ENCODE measurements at regions not wholly inside any gene's neighbourhood (a gene's known extent, or its start where the extent isn't known, plus 50 kb on each side); places are given as distances from the start of the nearest gene placed in this dataset.

DNA sequence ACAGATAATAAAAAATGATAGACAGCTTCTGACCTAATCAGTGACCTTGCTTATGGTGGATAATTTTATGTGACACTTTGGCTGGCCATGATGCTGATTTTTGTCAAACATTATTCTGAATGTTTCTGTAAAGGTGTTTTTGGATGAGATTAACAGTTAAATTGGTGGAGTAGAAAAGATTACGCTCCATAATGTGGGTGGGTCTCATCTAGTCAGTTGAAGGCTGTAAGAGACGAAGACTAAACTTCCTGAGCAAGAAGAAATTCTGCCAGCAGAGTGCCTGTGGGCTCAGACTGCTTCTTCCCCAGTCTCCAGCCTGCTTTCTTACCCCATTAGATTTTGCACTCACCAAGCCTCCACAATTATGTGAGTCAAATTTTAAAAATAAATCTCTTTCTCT, 214.9 kb upstream of the ITGA4 start:
- DNase-seq (ENCODE audit: low spot score) = no peak

DNA sequence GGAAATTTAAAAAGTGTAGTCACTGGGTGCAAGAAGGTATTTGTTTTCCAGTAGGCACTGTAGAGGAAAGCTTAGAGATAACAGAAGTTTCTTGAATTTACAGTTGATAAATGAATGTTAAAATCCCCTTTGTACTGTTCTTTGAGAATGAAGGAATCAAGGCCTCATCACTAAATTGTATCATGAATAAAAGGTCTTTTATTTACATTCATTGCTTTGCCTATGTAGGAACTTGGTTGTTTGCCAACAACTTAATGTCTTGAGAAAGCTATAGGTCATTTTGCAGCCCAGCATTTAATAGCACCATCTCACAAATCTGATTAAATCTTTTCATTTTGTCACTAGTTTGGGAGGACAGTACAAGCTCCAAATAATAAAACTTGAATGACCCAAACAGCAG, 213.9 kb upstream of the ITGA4 start:
- no peak for DNase-seq (ENCODE audit: low spot score)

DNA sequence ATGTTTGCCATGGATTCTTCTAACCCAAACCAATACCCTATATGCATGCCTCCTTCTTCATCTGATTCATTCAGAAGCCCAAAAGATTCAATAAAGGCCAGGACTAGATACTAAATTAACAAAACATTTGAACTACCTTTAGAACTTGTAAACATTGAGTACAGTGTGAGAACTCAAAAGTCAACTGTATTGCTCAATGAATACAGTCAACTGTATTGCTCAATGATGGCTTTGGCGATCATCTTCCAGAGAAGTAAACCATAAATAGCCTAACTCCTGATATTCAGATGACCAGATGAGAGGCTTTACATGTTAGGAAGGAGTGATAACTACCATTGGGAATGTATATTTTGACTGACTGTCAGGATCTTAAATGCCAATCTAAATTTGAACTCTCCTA, 206.5 kb upstream of the ITGA4 start:
- DNase-seq (ENCODE audit: low spot score) = no peak

DNA sequence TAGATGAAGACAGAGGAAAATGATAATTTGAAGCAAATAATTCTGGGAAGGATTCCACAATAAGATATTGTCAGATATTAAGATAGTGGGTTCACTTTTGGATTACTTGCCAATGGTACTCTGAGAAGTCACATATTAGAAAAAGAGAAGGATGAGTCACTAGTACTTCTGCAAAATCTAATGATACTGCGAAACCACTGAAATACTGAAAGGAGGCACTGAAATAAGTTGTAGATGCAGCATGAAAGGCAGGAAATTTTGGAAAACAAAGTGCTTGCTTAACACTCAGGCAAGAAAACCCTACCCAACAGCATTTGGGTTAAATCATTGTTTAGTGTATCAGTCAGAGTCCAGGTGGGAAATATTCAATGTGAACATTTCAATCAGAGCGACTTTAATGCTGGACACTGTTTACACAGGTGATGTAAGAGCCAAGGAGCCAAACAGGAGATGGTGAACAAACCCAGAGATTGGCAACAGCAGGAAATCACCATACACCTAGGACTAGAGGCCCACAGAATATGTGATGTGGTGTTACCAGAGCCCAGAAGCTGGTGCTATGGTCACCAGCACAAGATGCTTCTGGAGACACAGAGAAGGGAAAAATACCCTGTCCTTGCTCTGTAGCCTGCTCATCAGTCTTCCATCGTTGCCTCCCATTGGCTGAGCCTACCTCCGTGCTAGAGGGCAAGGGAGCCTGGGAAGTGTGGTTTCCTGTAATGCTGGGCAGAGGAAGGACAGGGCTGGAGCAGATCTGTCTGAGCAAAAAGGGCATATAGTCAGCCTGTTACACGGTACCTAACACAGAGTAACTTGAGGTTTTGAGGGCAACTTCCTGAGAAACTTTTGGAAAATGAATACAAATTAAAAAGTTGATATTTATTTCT, 204.7 kb upstream of the ITGA4 start:
- no peak for DNase-seq (ENCODE audit: low spot score)

DNA sequence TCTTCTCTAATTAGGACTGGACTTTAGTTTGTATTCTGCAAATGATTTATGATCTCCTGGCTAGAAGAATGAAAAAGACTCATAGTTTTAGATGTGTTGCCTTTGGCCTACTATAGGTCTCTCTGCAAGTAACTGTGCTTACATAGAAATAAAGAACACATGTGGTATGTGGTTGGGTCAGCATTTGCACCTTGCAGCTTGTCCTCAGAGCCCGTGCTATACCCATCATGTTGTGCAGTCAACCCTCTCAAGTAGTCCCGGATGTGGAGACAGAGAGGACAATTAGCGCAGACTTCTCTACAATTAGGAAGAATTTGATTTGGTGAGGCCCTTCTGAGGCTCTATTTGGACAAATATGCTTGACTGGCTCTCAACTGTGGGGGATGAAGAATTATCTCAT, 203.7 kb upstream of the ITGA4 start:
- no peak for DNase-seq (ENCODE audit: low spot score)

DNA sequence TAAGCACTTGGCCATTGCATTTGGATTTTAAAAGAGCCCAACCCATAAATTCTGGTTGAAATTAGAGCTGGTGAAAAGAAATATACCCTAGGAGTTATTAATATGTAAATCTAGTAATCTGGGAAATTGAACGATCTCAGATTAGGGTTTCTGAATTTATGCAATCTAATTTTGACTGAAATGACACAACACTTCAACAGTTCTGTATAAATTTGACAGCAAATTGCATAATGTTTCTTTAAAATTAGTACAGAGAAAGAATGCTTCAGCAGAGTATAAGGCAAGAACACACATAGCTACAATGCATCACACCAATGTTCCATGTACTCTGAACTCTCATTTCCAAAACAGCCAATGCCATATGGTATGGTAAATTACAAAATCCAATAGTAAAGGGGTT, 201.5 kb upstream of the ITGA4 start:
- no peak for DNase-seq (ENCODE audit: low spot score)

DNA sequence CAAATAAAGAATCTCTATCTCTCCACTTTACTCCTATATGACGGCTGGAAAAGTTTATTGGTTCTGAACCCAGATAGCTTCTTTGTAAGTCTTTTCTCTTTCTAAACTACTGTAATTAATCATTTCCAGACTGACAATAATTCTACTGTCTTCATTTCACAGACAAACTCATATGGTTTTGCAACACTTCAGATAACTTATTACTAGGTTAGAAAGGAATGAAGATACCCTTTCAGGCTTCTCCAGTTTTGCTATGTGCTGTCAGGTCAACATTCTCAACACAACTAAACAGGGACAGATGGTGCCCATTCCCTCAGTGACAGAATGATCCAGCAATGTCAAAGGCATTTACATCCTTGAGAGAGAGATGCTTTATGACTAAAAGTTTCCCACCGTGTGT, 198.5 kb upstream of the ITGA4 start:
- DNase-seq (ENCODE audit: low spot score) = no peak

DNA sequence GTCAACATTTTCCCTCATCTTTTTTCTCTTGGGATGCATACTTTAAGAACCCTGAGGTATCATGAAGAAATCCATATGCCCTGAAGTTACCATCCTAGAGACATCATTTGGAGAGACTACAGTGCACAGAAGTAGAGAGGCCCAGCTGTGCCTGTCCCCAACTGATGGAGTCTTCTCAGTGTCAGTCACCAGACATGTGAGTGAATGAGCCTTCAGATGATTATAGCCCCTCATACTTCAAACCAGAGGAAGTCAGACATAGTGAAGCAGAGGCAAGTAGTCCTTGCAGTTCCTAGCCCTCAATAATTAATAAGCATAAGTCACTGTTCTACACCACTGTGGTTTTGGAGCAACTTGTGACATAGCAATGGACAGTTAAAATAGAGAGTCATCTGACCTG, 194.4 kb upstream of the ITGA4 start:
- no peak for DNase-seq (ENCODE audit: low spot score)

DNA sequence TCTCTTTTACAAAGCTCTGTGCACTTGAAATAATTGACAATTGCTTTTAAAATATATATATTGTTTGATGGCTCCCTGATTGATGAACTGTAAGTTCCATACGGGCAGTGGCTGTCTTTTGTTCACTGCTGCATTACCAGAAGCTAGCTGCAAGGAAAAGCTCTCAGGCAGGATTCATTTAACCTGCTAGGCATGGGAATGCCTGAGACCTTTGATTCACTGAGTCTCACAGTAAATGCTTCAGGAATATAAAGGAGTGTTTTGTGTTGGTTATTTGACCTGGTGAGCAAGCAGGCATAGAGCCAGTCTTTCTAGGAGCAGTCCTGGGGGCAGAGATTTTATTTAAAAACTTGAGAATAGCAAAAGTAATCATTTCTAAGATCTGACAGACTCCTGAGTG, 193.2 kb upstream of the ITGA4 start:
- DNase-seq (ENCODE audit: low spot score) = no peak

DNA sequence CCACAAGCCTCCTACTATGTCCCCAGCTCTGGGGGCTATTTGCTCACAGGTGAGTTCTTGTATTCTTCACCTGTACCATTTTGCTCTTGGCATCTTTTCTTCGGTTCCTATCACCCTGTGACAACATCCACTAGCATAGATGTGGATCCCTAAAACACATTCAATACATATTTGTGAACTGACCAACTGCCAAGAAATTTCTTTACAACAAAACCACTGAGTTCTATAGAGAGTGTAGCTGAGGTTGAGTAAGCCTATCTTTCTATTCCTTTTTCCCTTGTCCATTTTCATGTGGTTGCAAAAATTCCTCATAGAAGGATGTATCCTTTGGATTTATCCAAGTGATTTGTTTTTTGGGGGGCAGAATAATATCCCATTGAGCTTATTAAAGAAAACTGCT, 192.7 kb upstream of the ITGA4 start:
- DNase-seq (ENCODE audit: low spot score) = no peak

DNA sequence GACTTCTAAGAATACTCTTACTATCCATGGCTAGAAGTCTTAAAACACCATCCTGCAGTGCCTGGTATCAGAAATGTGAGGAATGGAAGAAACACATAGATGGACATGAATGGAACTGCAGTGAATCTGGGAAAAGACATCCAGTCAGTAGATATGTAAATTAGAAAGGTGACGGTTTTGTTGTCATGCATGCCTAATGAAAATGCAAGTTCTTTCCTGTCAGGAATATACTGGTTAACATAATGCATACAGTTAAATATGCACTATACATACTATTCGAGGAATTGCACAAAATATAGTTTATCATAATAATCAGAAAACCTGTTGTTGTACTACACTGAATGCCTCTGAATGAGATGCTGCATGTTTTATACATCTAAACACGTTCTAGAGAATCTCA, 190.6 kb upstream of the ITGA4 start:
- DNase-seq (ENCODE audit: low spot score) = no peak

DNA sequence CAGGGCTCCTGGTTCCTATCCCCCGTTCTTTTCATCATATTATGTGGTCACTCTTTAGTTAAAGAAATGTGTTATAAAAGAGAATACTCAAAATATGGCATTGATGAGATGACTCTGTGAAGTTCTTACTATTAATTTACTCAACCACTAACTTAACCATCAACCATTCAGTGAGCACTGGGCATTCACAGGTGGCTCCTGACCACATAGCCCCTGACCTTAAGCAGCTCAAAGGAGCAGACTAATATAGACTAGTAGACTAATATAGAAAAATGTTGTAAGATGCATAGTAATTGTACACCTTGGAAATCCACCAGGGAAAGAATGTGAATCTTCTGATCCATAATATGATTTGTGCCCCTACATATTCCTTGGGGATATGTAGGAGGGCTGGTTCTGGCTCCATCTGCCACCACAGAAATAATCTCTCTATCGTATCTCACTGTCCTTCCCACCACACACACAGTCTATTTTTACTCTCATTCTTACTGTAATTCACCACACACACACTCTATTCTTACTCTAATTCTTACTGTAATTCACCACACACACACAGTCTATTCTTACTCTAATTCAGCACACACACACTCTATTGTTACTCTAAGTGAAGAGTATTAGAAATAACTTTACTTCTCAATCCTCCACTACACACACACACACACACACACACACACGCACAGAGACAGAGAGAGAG, 188.9 kb upstream of the ITGA4 start:
- no peak for DNase-seq (ENCODE audit: low spot score)

DNA sequence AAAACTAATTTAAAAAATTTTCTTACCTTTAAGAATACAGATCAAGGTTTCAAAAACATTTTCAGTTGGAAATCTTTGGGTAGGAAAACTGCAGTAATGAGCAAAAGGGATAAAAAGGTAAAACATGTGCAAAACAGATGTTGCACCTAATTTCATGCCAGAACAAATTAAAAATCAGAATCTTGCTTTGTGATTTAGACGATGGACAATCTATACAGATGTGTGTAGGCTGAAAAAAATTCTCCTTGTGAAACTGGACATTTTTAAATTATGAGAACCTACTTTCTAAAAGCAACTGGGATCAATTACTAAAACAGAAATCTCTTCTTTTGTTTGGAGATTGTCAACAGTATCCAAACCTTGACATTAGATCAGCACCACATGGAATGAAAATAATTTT, 183.2 kb upstream of the ITGA4 start:
- DNase-seq (ENCODE audit: low spot score) = no peak

DNA sequence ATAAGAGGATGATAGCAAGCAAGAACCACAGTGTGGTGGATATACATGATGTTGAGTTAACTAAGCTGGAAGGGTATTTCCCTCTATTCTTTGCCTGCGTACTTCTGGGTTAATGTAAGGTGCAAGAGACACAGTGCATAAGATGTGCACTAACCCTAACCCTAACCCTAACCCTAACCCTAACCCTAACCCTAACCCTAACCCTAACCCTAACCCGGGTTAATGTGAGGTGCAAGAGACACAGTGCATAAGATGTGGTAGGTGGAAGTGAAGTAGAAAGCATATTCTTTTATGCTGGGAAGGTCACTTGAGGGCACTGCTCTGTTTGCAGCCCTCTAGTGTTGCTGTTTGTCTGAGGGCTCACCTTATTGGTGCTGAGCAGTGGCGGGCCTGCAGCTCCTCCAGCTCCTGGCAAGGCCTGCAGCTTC, 181.5 kb upstream of the ITGA4 start:
- DNase-seq (ENCODE audit: low spot score) = no peak

DNA sequence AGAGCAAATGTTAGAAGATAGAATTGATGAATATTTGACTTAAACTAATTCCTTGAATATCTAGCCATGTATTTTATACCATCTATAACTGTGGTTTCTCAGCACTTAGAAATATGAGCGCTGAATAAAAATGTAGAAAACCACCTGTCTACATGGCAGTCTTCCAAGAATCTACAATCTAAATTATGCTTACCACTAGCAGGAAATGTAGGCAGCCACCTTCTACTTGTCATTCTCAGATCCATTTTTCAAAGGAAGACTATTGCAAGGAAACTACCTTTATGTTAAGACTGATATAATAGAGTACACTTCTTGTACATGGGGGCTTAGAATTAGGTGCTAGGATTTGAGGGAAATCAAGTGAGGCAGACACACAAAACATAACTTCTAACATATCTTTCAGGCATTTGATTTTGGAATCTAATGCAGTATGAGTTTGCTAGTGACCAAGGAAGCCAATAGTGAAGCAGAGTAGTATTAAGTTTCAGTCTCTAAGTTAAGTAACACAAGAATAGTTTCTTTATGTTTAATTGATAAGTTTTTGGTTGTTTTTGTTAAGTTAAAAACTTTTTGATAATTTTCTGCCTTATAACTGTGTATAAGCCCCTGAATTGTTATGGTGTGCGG, 175.9 kb upstream of the ITGA4 start:
- no peak for DNase-seq (ENCODE audit: low spot score)

DNA sequence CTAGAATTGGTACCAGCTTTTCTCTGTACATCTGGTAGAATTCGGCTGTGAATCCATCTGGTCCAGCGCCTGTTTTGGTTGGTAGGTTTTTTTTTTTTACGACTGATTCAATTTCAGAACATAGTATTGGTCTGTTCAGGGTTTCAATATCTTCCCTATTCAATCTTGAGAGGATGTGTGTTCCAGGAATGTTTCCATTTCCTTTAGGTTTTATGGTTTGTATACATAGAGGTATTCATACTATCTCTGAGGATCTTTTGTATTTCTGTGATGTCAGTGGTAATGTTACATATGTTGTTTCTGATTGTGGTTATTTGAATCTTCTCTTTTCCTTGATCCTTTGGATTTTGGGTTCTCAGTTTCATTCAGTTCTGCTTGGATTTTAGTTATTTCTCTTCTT, 172.1 kb upstream of the ITGA4 start:
- no peak for DNase-seq (ENCODE audit: low spot score)

DNA sequence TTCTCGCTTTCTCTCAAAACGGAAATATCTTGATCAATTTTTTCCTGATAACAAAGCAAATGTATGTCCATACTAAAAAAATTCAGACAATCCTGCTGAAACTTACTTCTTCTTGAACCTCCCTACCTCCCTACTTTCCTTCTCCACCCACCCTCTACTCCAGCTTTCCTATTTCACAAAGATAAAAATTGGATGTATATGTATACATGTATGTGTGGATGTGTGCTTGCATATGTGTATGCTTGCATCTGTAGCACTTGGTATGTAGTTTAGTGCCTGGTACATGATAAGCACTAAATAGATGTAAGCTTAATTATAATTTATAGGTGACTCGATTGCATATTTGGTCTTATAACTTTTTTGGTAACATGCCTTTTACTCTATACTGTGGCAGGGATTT, 167.5 kb upstream of the ITGA4 start:
- DNase-seq (ENCODE audit: low spot score) = no peak

DNA sequence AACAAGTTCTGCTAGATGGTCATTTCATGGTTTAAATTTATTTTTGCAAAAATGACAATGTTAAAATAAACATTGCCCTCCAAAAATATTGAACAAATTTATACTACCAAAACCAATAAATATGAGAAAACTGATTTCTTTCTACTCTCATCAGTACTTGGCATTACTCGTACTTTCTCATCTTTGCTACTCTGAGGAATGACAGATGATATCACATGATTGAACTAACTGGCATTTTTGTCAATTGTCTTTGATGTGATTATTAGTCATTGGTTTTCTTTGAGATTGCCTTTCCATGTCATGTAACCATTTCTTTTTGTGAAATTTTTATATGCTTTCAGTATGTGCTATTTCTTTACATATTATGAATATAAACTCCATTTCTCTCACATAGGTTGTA, 167.0 kb upstream of the ITGA4 start:
- DNase-seq (ENCODE audit: low spot score) = no peak

DNA sequence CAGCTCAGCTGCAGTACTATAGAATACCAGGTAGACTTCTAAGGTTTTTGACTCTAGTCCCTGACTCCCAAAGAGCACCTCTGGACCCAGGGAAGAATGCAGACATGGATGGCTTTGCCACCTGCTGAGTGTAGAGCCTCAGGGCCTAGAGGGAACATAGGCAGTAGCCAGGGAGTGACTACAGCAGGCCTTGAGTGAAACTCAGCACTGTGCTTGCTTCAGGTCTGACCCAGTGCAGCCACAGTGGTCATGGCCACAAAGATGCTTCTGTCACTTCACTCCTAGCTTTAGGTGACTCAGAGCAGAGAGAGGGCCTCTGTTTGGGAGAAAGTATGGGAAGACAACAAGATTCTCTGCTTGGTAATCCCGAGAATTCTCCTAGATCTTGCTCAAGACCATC, 162.2 kb upstream of the ITGA4 start:
- DNase-seq (ENCODE audit: low spot score) = no peak

DNA sequence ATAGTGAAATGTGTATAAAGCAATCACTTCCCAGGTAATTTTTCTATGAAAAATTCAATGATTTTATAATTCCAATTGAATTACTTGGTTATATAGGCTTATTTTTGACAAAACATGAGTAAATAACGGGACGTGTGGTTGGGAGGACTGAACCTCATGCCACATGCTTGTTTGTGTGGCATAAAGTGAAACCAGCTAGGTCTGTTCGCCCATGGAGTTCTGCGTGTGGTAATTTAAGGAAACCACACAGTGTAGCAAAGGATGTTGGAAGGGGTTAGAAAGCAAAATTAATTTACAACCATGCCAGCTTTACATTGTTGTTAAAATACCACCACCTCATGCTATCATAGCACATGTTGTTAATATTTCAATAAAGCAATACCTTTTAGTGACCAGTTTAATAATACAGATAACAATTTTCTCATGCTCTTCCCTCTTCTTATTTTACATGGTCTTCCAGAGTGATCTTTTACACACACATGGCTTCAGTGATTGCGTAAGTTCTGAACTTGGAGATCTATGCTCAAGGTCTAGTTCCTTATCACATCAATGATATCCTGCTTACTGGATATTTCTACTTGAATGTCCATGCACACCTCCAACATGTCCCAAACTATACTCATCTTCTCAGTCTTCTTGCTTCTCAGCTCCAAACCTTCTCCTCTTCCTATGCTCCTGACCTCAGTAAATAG, 156.4 kb upstream of the ITGA4 start:
- no peak for DNase-seq (ENCODE audit: low spot score)

DNA sequence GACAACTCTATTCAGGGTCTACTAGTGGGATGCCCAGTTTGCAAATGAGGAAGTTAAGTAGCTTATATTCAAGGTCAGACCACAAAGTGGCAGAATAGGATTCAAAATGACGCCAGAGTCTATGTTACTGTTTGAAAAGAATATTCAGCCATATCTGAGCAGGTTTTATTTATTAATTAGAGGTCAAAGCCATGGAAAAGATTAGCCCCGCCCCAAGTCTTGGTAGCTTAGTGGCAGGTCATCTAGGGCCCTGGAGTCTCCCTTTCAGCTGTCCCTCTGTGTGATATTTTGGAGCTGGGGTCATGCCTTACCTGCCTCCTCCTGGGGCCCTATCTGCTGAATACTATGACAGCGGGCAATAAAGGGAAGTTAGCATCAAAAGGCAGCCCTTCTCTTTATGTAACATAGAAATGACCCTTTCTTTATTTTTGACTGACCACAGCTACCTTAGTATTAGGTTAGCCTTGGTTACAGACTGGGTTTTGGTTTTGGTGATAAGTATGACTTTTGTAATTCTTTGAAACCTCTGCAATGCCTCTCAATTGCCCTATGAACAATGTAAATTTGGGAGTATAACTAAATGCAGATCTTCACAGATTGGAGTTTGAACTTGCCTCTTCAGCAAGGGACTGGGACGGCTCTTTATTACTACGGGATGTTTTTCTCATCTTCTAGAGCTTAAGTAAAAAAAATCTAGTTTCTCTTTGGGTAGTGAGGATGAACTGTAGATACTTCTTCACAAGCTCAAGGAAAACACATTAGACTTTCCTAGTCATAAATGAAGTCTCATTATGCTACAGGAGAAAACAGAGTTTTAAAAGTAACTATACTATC, 153.0 kb upstream of the ITGA4 start:
- peak; percentile 8 for DNase-seq (ENCODE audit: low spot score)

Measured in pons (tissue), 1 donor.